HL-60/S4 (cell line): ENCODE measurements at regions not wholly inside any gene's neighbourhood (a gene's known extent, or its start where the extent isn't known, plus 50 kb on each side); places are given as distances from the start of the nearest gene placed in this dataset.

Source experiments
- in situ Hi-C: fragments of 300-500 bp; cut with MboI; formaldehyde crosslinking; loops from 2 replicates; pipeline ENCODE4 v1.14.3; 2022; ENCODE audit warnings: low sequenced_read_pairs

GRCh38 chr5:74268297-74268696, 372.2 kb downstream of the ENC1 start:
- in situ Hi-C loops, result no loop called here

- in situ Hi-C loops, result no loop called here
Observed at GRCh38 chr5:74266836-74267235, 373.7 kb downstream of the ENC1 start.

- in situ Hi-C loops, result no loop called here
Observed at GRCh38 chr5:74266132-74266531, 374.4 kb downstream of the ENC1 start.

- in situ Hi-C loops, result no loop called here
Observed at GRCh38 chr5:74262544-74263207, 377.9 kb downstream of the ENC1 start.

GRCh38 chr5:74261866-74262265, 378.7 kb downstream of the ENC1 start:
- in situ Hi-C loops, result no loop called here

GRCh38 chr5:74261421-74261820, 379.1 kb downstream of the ENC1 start:
- in situ Hi-C loops, result no loop called here

GRCh38 chr5:74259572-74259971, 381.0 kb downstream of the ENC1 start:
- in situ Hi-C loops, result no loop called here

GRCh38 chr5:74258314-74258665, 382.2 kb downstream of the ENC1 start:
- in situ Hi-C loops, result no loop called here

- in situ Hi-C loops, result no loop called here
Observed at GRCh38 chr5:74257645-74258313, 382.7 kb downstream of the ENC1 start.

GRCh38 chr5:74257060-74257527, 383.4 kb downstream of the ENC1 start:
- in situ Hi-C loops, result no loop called here

- in situ Hi-C loops, result no loop called here
Observed at GRCh38 chr5:74255692-74256392, 384.7 kb downstream of the ENC1 start.

GRCh38 chr5:74254257-74254656, 386.3 kb downstream of the ENC1 start:
- in situ Hi-C loops, result no loop called here

- in situ Hi-C loops, result no loop called here
Observed at GRCh38 chr5:74252044-74252443, 388.5 kb downstream of the ENC1 start.

- in situ Hi-C loops, result no loop called here
Observed at GRCh38 chr5:74251141-74252035, 389.1 kb downstream of the ENC1 start.

GRCh38 chr5:74250304-74251102, 390.0 kb downstream of the ENC1 start:
- in situ Hi-C loops, result no loop called here

GRCh38 chr5:74248576-74248975, 392.0 kb downstream of the ENC1 start:
- in situ Hi-C loops, result no loop called here

- in situ Hi-C loops, result no loop called here
Observed at GRCh38 chr5:74244406-74244805, 396.1 kb downstream of the ENC1 start.

- in situ Hi-C loops, result no loop called here
Observed at GRCh38 chr5:74243634-74244033, 396.9 kb downstream of the ENC1 start.

- in situ Hi-C loops, result no loop called here
Observed at GRCh38 chr5:74242516-74242915, 398.0 kb downstream of the ENC1 start.

- in situ Hi-C loops, result no loop called here
Observed at GRCh38 chr5:74241751-74242140, 398.8 kb downstream of the ENC1 start.
